ENCODE measurements at regions not wholly inside any gene's neighbourhood (a gene's known extent, or its start where the extent isn't known, plus 50 kb on each side); places are given as distances from the start of the nearest gene placed in this dataset.

DNA sequence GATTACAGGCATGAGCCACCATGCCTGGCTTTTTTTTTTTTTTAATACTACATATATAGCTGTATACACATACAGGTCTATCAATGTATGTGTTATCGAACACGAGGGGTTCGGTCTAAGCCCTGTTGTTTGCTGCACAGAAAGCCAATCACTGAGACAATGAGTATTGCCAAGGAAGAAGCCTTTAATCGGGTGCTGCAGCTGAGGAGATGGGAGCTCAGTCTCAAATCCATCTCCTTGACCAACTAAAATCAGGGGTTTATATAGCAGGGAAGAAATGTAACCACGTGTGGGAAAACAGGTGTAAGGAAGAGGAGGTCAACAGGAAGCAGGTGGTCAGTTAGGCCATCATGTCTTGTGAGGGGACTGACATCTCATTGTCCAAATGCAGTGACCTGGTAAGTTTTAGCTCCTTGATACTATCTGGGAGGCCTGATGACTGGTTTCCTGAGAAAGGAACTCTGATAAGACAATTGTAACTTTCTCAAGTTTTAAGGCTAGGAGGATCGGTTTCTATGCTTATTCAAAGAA lies 80.9 kb upstream of the MAP1LC3B2 start:
- TF ChIP-seq, protein P1, sequence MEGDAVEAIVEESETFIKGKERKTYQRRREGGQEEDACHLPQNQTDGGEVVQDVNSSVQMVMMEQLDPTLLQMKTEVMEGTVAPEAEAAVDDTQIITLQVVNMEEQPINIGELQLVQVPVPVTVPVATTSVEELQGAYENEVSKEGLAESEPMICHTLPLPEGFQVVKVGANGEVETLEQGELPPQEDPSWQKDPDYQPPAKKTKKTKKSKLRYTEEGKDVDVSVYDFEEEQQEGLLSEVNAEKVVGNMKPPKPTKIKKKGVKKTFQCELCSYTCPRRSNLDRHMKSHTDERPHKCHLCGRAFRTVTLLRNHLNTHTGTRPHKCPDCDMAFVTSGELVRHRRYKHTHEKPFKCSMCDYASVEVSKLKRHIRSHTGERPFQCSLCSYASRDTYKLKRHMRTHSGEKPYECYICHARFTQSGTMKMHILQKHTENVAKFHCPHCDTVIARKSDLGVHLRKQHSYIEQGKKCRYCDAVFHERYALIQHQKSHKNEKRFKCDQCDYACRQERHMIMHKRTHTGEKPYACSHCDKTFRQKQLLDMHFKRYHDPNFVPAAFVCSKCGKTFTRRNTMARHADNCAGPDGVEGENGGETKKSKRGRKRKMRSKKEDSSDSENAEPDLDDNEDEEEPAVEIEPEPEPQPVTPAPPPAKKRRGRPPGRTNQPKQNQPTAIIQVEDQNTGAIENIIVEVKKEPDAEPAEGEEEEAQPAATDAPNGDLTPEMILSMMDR (IDR thresholded peaks at IDR 0.05): no peak
- TF ChIP-seq POLR2A (IDR thresholded peaks at IDR 0.05) (no peak), POLR2AphosphoS5 (IDR thresholded peaks at IDR 0.05) (no peak)

Data from breast epithelium (tissue), 3 donors.